NCI-H1105 (cell line): ENCODE measurements at regions not wholly inside any gene's neighbourhood (a gene's known extent, or its start where the extent isn't known, plus 50 kb on each side); places are given as distances from the start of the nearest gene placed in this dataset.

ENCODE experiments used
- DNase-seq: peaks from one replicate; lab custom pipeline; 2025; lab: John Stamatoyannopoulos, UW

- no peak for DNase-seq
Measured at GRCh38 chr9:23171479-23171878, 654.6 kb downstream of the ELAVL2 start.

GRCh38 chr9:23172206-23172605 lies 653.8 kb downstream of the ELAVL2 start:
- no peak for DNase-seq

DNA sequence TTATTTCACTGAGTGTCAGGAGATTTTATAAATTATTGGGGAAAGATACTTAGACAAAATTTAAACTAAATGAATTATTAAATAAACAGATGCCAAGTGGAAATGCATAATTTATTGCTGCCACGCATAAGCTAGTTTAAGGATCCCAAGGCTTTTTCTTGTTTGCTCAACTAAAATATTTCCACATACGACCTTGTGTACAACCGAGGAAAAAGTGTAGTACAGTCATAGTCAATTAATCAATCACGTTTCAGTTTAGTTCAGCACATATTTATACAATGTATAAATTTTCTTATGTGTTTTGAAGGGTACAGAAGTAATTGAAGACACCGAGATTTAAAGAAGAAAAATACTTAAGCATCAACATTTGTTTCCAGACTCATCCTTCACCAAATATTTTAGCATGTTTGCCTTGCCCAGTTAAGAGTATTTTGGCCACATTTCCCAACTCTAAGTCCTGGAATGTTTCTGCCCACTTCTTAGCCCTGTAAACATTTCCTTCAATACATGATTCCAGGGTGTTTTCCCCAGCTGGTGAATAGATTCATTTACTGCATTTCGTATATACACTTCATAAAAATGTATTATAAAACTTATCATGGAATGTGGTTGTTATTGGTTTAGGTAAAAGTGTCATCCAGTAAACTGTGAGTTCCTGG lies 652.9 kb downstream of the ELAVL2 start:
- DNase-seq = no peak

GRCh38 chr9:23194281-23194680 lies 631.8 kb downstream of the ELAVL2 start:
- DNase-seq = no peak

DNA sequence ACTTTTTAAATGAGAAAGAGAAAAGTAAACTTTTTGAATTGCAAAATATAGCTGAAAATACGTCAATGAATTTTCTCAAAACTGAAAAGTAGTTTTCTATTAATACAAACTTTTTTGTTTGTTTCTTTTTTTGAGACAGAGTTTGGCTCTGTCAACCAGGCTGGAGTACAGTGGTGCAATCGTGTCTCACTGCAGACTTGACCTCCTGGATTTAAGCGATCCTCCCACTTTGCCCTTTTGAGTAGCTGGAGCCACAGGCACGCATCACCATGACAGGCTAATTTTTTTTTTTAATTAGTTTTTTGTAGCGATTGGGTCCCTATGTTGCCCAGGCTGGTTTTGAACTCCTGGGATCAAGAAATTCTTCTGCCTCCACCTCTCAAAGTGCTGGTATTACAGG lies 610.4 kb downstream of the ELAVL2 start:
- no peak for DNase-seq

DNA sequence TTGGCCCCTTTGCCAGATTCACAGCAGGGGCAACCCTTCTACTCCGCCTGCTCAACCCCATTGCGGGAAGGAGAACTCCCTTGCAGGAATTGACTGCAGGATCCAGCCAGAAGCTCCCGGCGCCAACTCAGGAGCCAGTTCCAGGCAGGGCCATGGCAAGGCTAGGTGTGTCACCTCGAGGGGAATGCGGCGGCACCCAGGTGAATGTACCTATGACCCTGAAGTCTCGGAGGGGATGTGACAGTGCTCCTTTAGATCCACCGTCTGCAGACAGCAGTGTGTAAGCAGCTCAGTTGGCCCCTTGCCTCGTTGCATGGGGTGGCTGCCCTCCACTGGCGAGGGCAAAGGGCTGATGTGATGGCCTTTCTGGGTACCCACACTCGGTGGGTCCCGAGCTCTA lies 606.6 kb downstream of the ELAVL2 start:
- DNase-seq = no peak

DNA sequence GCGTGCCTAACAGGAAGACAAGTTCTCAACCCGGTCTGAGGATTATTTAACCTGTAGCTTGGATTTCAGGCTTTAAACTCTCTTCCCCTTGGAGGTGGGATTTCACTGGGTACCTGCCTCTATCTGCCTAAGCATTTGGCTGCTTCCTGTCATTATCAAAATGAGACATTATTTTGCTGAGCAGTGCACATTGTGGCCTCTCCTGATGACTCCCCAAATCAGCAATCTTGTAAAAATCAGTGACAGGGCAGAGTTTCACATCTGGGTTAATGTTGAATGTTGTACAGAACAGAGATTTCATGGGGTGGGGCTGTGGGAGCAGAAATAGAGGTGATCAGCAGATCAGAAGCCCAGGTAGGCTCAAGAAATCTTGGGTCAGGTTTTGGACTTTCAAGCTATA lies 605.9 kb downstream of the ELAVL2 start:
- no peak for DNase-seq

DNA sequence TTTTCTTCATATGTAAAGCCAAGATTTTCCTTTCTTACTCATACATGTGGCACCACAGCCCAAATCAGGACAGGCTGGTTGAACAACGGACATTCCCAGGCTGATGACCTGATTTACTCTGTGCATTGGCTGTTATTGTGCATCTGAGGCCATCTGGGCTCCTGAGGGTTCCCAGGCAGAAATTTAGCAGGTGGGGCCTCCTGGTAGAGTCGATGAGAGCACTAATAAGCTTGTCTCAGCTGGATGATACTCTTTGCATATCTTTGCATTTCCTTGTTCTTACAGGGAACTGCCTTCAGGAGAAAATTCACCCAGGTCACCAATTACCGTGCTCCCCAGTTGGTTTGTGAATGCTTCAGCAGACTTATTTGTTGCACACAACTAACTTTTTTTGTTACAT lies 605.1 kb downstream of the ELAVL2 start:
- DNase-seq = no peak

DNA sequence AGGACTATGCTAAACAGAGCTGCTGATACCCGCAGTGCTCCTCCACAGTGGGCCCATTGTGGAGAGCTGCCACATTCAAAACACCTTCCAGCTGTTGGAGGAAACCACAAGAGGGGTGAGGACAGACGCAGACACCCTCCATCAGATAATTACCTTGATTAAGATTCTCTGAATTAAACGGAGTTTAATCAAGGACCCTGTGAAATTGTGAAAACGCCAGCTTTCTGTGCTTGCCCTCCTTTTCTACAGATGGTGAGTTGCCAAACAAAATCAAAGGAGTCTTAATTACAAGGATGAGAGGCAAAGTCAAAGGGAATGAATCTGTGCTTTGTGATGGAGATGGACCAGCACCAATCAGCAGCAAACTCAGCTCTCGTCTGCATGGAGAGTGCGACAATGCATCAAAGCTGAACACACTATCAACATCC lies 596.1 kb downstream of the ELAVL2 start:
- DNase-seq = no peak

DNA sequence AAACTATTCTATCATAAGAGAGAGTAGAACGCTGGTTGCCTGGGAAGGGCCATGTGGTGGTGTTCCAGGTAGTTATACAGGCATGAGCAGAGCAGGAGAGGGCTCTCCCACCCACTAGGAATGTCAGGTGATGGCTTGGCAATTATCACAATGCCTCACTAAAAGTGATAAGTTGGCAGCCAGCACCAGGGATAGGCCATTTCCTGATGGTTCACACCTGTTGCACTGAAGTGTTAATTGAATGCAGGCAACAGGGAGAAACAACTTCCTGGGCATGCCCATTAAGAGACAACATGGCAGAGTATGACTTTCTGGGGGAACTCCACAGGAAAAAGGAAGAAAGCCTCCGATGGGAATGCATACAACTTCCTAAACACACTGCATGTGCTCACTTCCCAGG lies 593.2 kb downstream of the ELAVL2 start:
- no peak for DNase-seq

DNA sequence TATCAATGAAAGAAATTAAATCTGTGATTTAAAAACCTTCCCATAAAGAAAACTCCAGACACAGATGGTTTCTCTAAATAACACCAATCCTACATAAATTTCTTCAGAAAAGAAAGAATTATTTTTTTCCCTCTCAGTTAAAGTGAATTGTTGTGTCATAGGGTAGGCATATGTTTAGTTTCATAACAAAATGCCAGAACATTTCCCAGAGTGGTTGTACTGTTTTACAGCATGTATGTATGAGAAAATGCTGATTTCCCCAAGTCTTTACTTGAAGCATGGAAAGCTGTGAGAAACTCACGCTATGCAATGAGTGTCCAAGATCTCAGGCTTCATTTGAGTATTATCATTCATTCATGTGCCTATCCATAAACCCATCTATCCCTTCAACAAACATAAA lies 582.5 kb downstream of the ELAVL2 start:
- no peak for DNase-seq

DNA sequence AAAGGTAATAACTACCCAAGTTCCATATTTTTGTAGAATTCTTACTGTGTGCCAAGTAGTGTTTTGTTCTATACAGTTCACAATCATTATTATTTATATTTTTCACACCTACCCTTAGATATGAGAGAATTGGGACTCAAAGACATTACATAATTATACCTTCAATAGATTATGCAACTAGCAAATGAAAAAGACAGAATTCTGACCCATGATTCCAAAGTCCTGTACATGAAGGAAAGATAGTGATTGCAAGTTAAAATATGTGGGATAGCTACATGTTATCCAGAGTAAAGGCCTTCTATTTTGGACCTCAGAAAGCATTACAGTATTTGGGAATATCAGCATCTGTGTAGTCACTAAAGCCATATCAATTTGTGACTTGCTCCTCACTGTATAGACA lies 581.0 kb downstream of the ELAVL2 start:
- no peak for DNase-seq

GRCh38 chr9:23254404-23255184 lies 571.4 kb downstream of the ELAVL2 start:
- no peak for DNase-seq

DNA sequence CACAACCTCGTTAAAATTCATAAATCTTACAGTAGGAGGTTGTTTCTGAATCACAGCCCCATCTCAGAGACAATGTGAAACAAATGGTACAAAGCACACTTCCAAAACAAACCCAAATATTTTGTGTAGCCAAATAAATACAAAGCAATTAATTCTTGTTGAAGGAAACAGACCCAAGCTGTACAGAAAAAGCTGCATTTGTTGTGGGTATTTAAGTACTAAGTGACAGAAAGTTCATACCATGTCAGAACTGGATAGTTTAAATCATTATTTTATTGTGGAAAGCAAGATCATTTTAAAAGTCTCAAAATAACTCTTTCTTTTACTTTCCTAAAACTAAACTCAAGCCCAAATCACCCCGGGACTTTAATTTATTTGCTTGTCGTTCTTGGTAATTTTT lies 570.7 kb downstream of the ELAVL2 start:
- no peak for DNase-seq

GRCh38 chr9:23258569-23258968 lies 567.5 kb downstream of the ELAVL2 start:
- no peak for DNase-seq

GRCh38 chr9:23278561-23278960 lies 547.5 kb downstream of the ELAVL2 start:
- no peak for DNase-seq

DNA sequence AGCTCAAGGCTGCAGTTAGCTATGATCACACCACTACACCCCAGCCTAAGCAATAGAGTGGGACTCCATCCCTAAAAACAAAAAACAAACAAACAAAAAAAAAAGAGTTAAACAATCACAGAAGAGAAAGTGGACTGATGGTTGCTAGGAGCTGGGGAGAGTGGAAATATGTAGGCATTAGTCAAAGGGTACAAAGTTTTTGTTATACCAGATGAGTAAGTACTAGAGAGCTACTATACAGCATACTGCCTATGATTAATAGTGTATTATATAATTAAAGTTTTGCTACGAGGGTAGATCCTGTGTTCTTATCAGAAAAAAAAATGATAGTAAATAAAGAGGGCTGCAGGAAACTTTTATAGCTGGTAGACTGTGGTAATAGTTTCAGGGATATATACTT lies 538.6 kb downstream of the ELAVL2 start:
- DNase-seq = no peak

DNA sequence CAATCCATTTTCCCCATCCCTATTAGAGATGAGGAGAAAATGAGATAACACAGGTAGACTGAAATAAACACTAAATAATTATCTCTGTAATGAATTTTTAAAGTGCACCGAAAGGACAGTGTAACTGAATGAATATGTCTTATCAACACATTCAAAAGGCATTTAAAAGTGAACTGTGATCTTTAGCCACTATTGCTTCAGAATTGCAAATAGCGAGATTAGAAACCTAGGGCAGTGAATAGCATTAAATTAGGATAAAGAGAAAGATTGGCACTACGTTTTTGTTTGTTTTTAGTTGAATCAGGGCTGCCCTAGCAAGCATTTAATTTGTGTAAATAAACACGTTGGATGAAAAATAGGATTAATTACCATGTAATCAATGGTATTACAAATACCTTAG lies 537.5 kb downstream of the ELAVL2 start:
- no peak for DNase-seq

GRCh38 chr9:23290973-23291372 lies 535.1 kb downstream of the ELAVL2 start:
- DNase-seq = no peak

GRCh38 chr9:23302281-23302680 lies 523.8 kb downstream of the ELAVL2 start:
- no peak for DNase-seq

DNA sequence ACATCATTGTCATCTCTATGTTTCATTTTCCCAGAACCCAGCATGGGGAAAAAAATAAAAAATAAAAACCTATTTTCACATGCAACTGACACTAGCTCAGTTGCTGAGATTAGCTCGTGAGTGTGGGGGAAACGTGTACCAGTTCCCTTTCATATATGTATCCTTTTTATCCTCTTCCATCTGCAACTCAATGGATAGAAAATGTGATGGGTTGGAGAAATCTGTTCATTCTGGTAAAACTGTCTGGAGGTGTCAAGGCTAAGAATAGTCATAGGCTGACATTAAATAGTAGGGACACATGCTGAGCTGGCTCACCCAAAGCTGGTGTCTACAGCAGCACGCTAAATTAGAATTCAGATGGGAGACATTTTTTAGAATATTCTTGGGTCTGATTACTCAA lies 519.3 kb downstream of the ELAVL2 start:
- no peak for DNase-seq

DNA sequence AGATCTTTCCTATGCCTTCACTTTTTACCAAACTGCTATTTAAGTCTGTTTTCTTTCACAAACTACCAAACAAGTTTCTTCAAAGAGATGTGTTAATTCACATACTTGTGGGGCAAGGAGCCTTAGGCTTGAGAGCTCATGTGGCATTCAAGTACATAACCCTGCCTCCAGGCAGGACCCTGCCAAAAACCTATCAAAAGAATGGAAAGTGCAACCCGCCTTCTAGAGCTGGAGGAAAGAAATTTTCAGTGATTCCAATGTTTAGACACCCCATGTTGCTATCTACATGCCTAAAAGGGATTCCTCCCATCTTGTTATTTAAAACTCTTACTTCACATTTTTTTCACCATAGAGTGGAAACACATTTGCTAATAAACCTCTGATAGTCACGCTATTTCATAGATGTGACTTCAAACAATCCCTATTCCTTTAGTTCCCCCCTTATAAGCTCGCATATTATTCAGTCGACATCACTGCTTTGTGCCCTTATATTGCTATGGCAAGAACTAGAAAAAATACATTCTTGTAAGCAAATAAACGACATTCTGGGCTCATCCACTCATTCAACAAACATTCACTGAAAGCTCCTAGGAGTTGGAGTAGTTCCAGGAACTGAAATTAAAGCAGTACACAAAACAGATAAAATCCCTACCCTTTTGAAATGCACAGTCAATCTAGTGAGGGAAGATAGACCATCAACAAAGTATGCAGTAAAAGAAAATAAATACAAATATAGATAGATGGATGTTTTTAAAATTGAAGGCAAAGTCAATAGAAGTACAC lies 518.1 kb downstream of the ELAVL2 start:
- no peak for DNase-seq

DNA sequence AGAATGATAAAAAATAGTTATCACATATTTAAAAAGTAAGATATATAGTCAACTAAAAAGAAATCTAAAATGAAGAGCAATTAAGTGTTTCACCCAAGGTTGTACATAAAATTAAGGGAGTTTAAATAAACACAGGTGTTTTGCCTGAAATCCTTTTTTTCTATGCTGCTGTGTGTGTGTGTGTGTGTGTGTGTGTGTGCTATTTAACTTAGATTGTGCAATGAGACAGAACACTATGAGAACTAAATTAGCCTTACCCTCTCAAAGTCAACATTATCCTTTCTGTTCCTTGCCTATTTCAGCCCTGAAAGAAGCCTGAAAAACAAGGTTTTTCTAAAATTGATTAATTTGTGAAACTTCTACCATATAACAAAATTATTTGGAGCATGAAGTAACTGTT lies 516.2 kb downstream of the ELAVL2 start:
- DNase-seq = no peak
